H1 (cell line): ENCODE measurements at regions not wholly inside any gene's neighbourhood (a gene's known extent, or its start where the extent isn't known, plus 50 kb on each side); places are given as distances from the start of the nearest gene placed in this dataset.

Experiments used
- KDM1A ChIP-seq: fragments of 200-600, 300-600 bp; sonication (generic); IDR thresholded peaks from 2 replicates; pipeline ENCODE4 v1.7.1; 2016; ENCODE audit warnings: mild to moderate bottlenecking, low read length, borderline replicate concordance
- SUZ12 ChIP-seq: fragments of 200-600 bp; sonication (generic); IDR thresholded peaks from 2 replicates; pipeline ENCODE4 v1.6.1; 2012; ENCODE audit warnings: mild to moderate bottlenecking, inconsistent platforms, low read length, moderate library complexity, mixed read lengths
- TAF1 ChIP-seq: IDR thresholded peaks from 2 replicates; pipeline ENCODE4 v1.6.1; 2011; ENCODE audit warnings: mild to moderate bottlenecking, low read depth, low read length

- TF ChIP-seq TAF1 (no peak), SUZ12 (no peak), KDM1A (no peak)
These were observed 131.7 kb downstream of the PXDC1 start (continued) for GRCh38 chr6:3619800-3620199.
